Urinary bladder (tissue), 3 donors: ENCODE measurements at regions not wholly inside any gene's neighbourhood (a gene's known extent, or its start where the extent isn't known, plus 50 kb on each side); places are given as distances from the start of the nearest gene placed in this dataset.
A peak's percentile ranks its signal among the peaks of the same experiment; 100 is the strongest.

Experiments
- DNase-seq: peaks from one replicate; pipeline ENCODE4 v3.0.0-alpha.2; 2015; ENCODE audit errors: extremely low spot score
- H3K27ac ChIP-seq: one replicate; pipeline ENCODE4 v1.5.1; 2013; ENCODE audit warnings: low read depth, mild to moderate bottlenecking, moderate library complexity
- H3K36me3 ChIP-seq: one replicate; pipeline ENCODE4 v1.6.1; 2013; ENCODE audit warnings: mild to moderate bottlenecking, moderate library complexity; ENCODE audit not compliant: insufficient read depth
- H3K4me1 ChIP-seq: one replicate; pipeline ENCODE4 v1.6.1; 2013; ENCODE audit warnings: mild to moderate bottlenecking, moderate library complexity; ENCODE audit not compliant: insufficient read depth
- H3K4me3 ChIP-seq: one replicate; pipeline ENCODE4 v1.5.1; 2013; ENCODE audit warnings: low read depth, low read length
- WGBS: extraction: QIAGEN DNeasy Blood & Tissue Kit; methylation state at CpG from one replicate; pipeline ENCODE4 v1.1.7; 2013; 5-methylcytosine and 5-hydroxymethylcytosine counted together
- donor health status: healthy with polysubstance abuse.
- donor health status: healthy.

- H3K4me1 ChIP-seq, result no peaks in the 10 kb centered on the region
- no peaks in the 10 kb centered on the region for H3K36me3 ChIP-seq
- DNase-seq, result no peak
- 96% methylated on average over 5 of the region's 5 CpGs for WGBS
- no peak overlapping the region for H3K4me3 ChIP-seq
- H3K27ac ChIP-seq, result no peak overlapping the region
These were observed 476.9 kb upstream of the ADGRL2 start for GRCh38 chr1:81323862-81324261.

- no peak overlapping the region for H3K4me3 ChIP-seq
- H3K36me3 ChIP-seq, result no peaks in the 10 kb centered on the region
- 89% methylated on average over 1 of the region's 1 CpG for WGBS
- H3K4me1 ChIP-seq, result no peaks in the 10 kb centered on the region
- no peak for DNase-seq
- H3K27ac ChIP-seq, result no peak overlapping the region
These were observed 483.5 kb upstream of the ADGRL2 start for GRCh38 chr1:81317191-81317590.

- Histone ChIP-seq H3K4me3 (no peak overlapping the region), H3K36me3 (no peaks in the 10 kb centered on the region), H3K27ac (no peak overlapping the region), H3K4me1 (no peaks in the 10 kb centered on the region)
- no peak for DNase-seq
- 90% methylated on average over 2 of the region's 2 CpGs for WGBS
These were observed 486.1 kb upstream of the ADGRL2 start for GRCh38 chr1:81314513-81315233.

GRCh38 chr1:81313289-81313688 is 487.4 kb upstream of the ADGRL2 start:
- Histone ChIP-seq H3K4me1 (no peaks in the 10 kb centered on the region), H3K4me3 (no peak overlapping the region), H3K36me3 (no peaks in the 10 kb centered on the region), H3K27ac (no peak overlapping the region)
- 92% methylated on average over 4 of the region's 4 CpGs for WGBS
- no peak for DNase-seq

- H3K4me1 ChIP-seq, result no peaks in the 10 kb centered on the region
- no peak overlapping the region for H3K27ac ChIP-seq
- WGBS, result 93% methylated on average over 8 of the region's 8 CpGs
- H3K4me3 ChIP-seq, result no peak overlapping the region
- H3K36me3 ChIP-seq, result no peaks in the 10 kb centered on the region
- no peak for DNase-seq
These were observed 488.4 kb upstream of the ADGRL2 start for GRCh38 chr1:81312272-81312754.

GRCh38 chr1:81310250-81310649 is 490.5 kb upstream of the ADGRL2 start:
- H3K4me3 ChIP-seq, result no peak overlapping the region
- WGBS, result 91% methylated on average over 1 of the region's 1 CpG
- no peaks in the 10 kb centered on the region for H3K36me3 ChIP-seq
- H3K4me1 ChIP-seq, result no peaks in the 10 kb centered on the region
- no peak overlapping the region for H3K27ac ChIP-seq
- no peak for DNase-seq

GRCh38 chr1:81308191-81308590 is 492.5 kb upstream of the ADGRL2 start:
- H3K36me3 ChIP-seq, result no peaks in the 10 kb centered on the region
- 69% methylated on average over 6 of the region's 6 CpGs for WGBS
- DNase-seq, result no peak

GRCh38 chr1:81307786-81308185 is 492.9 kb upstream of the ADGRL2 start:
- Histone ChIP-seq H3K27ac (no peak overlapping the region), H3K36me3 (no peaks in the 10 kb centered on the region), H3K4me3 (no peak overlapping the region), H3K4me1 (no peaks in the 10 kb centered on the region)
- 61% methylated on average over 5 of the region's 5 CpGs for WGBS
- DNase-seq, result no peak

More at GRCh38 chr1:81308191-81308590, 492.5 kb upstream of the ADGRL2 start:
- no peaks in the 10 kb centered on the region for H3K4me1 ChIP-seq
- H3K4me3 ChIP-seq, result no peak overlapping the region
- no peak overlapping the region for H3K27ac ChIP-seq

GRCh38 chr1:81305997-81306452 is 494.7 kb upstream of the ADGRL2 start:
- peak; percentile 49 for DNase-seq
- WGBS, result 2% methylated on average over 7 of the region's 7 CpGs

GRCh38 chr1:81304187-81304586 is 496.5 kb upstream of the ADGRL2 start:
- no peak overlapping the region for H3K4me3 ChIP-seq
- H3K36me3 ChIP-seq, result no peaks in the 10 kb centered on the region
- DNase-seq, result no peak
- no peaks in the 10 kb centered on the region for H3K4me1 ChIP-seq
- H3K27ac ChIP-seq, result no peak overlapping the region

More at GRCh38 chr1:81305997-81306452, 494.7 kb upstream of the ADGRL2 start:
- Histone ChIP-seq H3K4me1 (no peaks in the 10 kb centered on the region), H3K36me3 (no peaks in the 10 kb centered on the region), H3K27ac (no peak overlapping the region), H3K4me3 (peak overlapping the region; percentile 47)

- H3K36me3 ChIP-seq, result no peaks in the 10 kb centered on the region
- DNase-seq, result no peak
- WGBS, result 99% methylated on average over 2 of the region's 2 CpGs
- H3K4me3 ChIP-seq, result no peak overlapping the region
- H3K4me1 ChIP-seq, result no peaks in the 10 kb centered on the region
- no peak overlapping the region for H3K27ac ChIP-seq
These were observed 500.8 kb upstream of the ADGRL2 start for GRCh38 chr1:81299892-81300291.

GRCh38 chr1:81298266-81298665 is 502.5 kb upstream of the ADGRL2 start:
- Histone ChIP-seq H3K36me3 (no peaks in the 10 kb centered on the region), H3K4me3 (no peak overlapping the region), H3K27ac (no peak overlapping the region), H3K4me1 (no peaks in the 10 kb centered on the region)
- WGBS, result 80% methylated on average over 3 of the region's 3 CpGs
- no peak for DNase-seq

GRCh38 chr1:81296601-81297000 is 504.1 kb upstream of the ADGRL2 start:
- Histone ChIP-seq H3K4me3 (no peak overlapping the region), H3K27ac (no peak overlapping the region), H3K4me1 (no peaks in the 10 kb centered on the region), H3K36me3 (no peaks in the 10 kb centered on the region)
- DNase-seq, result no peak
- 42% methylated on average over 1 of the region's 1 CpG for WGBS

GRCh38 chr1:81290326-81290725 is 510.4 kb upstream of the ADGRL2 start:
- Histone ChIP-seq H3K27ac (no peak overlapping the region), H3K4me1 (no peaks in the 10 kb centered on the region), H3K4me3 (no peak overlapping the region), H3K36me3 (no peaks in the 10 kb centered on the region)
- DNase-seq, result no peak
- WGBS, result 92% methylated on average over 6 of the region's 6 CpGs
